OCI-LY1 (cell line): ENCODE measurements at regions not wholly inside any gene's neighbourhood (a gene's known extent, or its start where the extent isn't known, plus 50 kb on each side); places are given as distances from the start of the nearest gene placed in this dataset.

Experiments used
- H2AFZ ChIP-seq: fragments of 200-600 bp; sonication (generic), shearing (Covaris generic); 2 replicates; pipeline ENCODE4 v1.6.0; 2014; ENCODE audit warnings: antibody characterized with exemption, mild to moderate bottlenecking, low read length
- H3F3A ChIP-seq: fragments of 200-600 bp; sonication (generic), shearing (Covaris generic); 2 replicates; pipeline ENCODE4 v1.6.0; 2014; ENCODE audit warnings: mild to moderate bottlenecking, antibody characterized with exemption, low read length, moderate library complexity; ENCODE audit not compliant: insufficient read depth
- H3K27ac ChIP-seq: fragments of 200-600 bp; sonication (generic); 2 replicates; pipeline ENCODE4 v1.5.1; 2014; ENCODE audit warnings: low read length, mixed run types, mild to moderate bottlenecking, low read depth; ENCODE audit not compliant: poor library complexity, severe bottlenecking
- H3K27me3 ChIP-seq: fragments of 200-600 bp; sonication (generic); 2 replicates; pipeline ENCODE4 v1.6.0; 2014; ENCODE audit warnings: antibody characterized with exemption, mild to moderate bottlenecking, low read length, moderate library complexity; ENCODE audit not compliant: insufficient read depth
- H3K36me3 ChIP-seq: fragments of 200-600 bp; sonication (generic); 2 replicates; pipeline ENCODE4 v1.6.1; 2014; ENCODE audit warnings: mild to moderate bottlenecking, antibody characterized with exemption, low read length, moderate library complexity, mixed read lengths; ENCODE audit not compliant: insufficient read depth
- H3K4me1 ChIP-seq: fragments of 200-600 bp; sonication (generic); 2 replicates; pipeline ENCODE4 v1.5.1; 2014; ENCODE audit warnings: mild to moderate bottlenecking, low read length, moderate library complexity; ENCODE audit not compliant: insufficient read depth, severe bottlenecking
- H3K4me2 ChIP-seq: fragments of 200-600 bp; sonication (generic), shearing (Covaris generic); 2 replicates; pipeline ENCODE4 v1.6.1; 2014; ENCODE audit warnings: low read length
- H3K4me3 ChIP-seq: fragments of 200-600 bp; sonication (generic); 2 replicates; pipeline ENCODE4 v1.5.1; 2014; ENCODE audit warnings: low read length, low read depth, mild to moderate bottlenecking, mixed read lengths; ENCODE audit not compliant: poor library complexity, severe bottlenecking
- H3K79me2 ChIP-seq: fragments of 200-600 bp; shearing (Covaris generic); 2 replicates; pipeline ENCODE4 v1.6.1; 2016; ENCODE audit warnings: mixed run types, low read length, mixed read lengths; ENCODE audit not compliant: insufficient read depth
- H3K9ac ChIP-seq: fragments of 200-600 bp; sonication (generic), shearing (Covaris generic); 2 replicates; pipeline ENCODE4 v1.6.1; 2014; ENCODE audit warnings: mild to moderate bottlenecking, low read length, mixed read lengths
- H3K9me2 ChIP-seq: fragments of 200-600 bp; sonication (generic), shearing (Covaris generic); 2 replicates; pipeline ENCODE4 v1.6.1; 2014; ENCODE audit warnings: low read depth, mild to moderate bottlenecking, low read length, mixed read lengths
- H3K9me3 ChIP-seq: fragments of 200-600 bp; shearing (Covaris generic); 2 replicates; pipeline ENCODE4 v1.6.1; 2014; ENCODE audit warnings: low read length, mixed read lengths
- H4K20me1 ChIP-seq: fragments of 200-600 bp; sonication (generic), shearing (Covaris generic); 2 replicates; pipeline ENCODE4 v1.6.0; 2016; ENCODE audit warnings: mild to moderate bottlenecking, low read length; ENCODE audit not compliant: insufficient read depth
- CTCF ChIP-seq: fragments of 200-600 bp; sonication (generic), shearing (Covaris generic); IDR thresholded peaks from 2 replicates; pipeline ENCODE4 v1.5.1; 2017; ENCODE audit warnings: mild to moderate bottlenecking, antibody characterized with exemption, low read length, moderate library complexity, mixed read lengths
- EZH2 ChIP-seq: fragments of 200-600 bp; sonication (generic), shearing (Covaris generic); IDR thresholded peaks from 2 replicates; pipeline ENCODE4 v1.8.0; 2017; ENCODE audit warnings: borderline replicate concordance, mixed run types, mild to moderate bottlenecking, antibody characterized with exemption, low read length, moderate library complexity, mixed read lengths

GRCh38 chr10:21217748-21218367 lies 307.6 kb downstream of the SKIDA1 start:
- no peak overlapping the region for H3K4me3 ChIP-seq
- TF ChIP-seq EZH2 (no peak), CTCF (no peak)
- H2AFZ ChIP-seq: no peak overlapping the region
- no peaks in the 10 kb centered on the region for H3K36me3 ChIP-seq
- H3F3A ChIP-seq: no peaks in the 10 kb centered on the region
- no peaks in the 10 kb centered on the region for H3K9me2 ChIP-seq
- H3K9me3 ChIP-seq: no peaks in the 10 kb centered on the region
- no peaks in the 10 kb centered on the region for H4K20me1 ChIP-seq
- no peak overlapping the region for H3K27ac ChIP-seq
- no peak overlapping the region for H3K4me2 ChIP-seq
- no peaks in the 10 kb centered on the region for H3K4me1 ChIP-seq
- H3K27me3 ChIP-seq: 0 out of 2 replicates have a peak, but pooled peaks cover 3% of the 10 kb centered on the region
- no peak overlapping the region for H3K9ac ChIP-seq
- no peaks in the 10 kb centered on the region for H3K79me2 ChIP-seq

- Histone ChIP-seq H3K9ac (no peak overlapping the region), H3F3A (no peaks in the 10 kb centered on the region), H3K9me2 (no peaks in the 10 kb centered on the region), H3K9me3 (no peaks in the 10 kb centered on the region), H3K4me1 (no peaks in the 10 kb centered on the region), H3K4me2 (no peak overlapping the region), H3K27ac (no peak overlapping the region), H2AFZ (no peak overlapping the region), H3K4me3 (no peak overlapping the region), H3K36me3 (no peaks in the 10 kb centered on the region), H4K20me1 (no peaks in the 10 kb centered on the region), H3K27me3 (0 out of 2 replicates have a peak, but pooled peaks cover 3% of the 10 kb centered on the region), H3K79me2 (no peaks in the 10 kb centered on the region)
- TF ChIP-seq CTCF (no peak), EZH2 (no peak)
Observed at GRCh38 chr10:21217107-21217506, 308.4 kb downstream of the SKIDA1 start.

- Histone ChIP-seq H3K27me3 (0 out of 2 replicates have a peak, but pooled peaks cover 3% of the 10 kb centered on the region), H4K20me1 (no peaks in the 10 kb centered on the region), H3K79me2 (no peaks in the 10 kb centered on the region), H3K9ac (no peak overlapping the region), H3K4me3 (no peak overlapping the region), H2AFZ (no peak overlapping the region), H3K4me2 (no peak overlapping the region), H3F3A (no peaks in the 10 kb centered on the region), H3K4me1 (no peaks in the 10 kb centered on the region), H3K9me2 (no peaks in the 10 kb centered on the region), H3K9me3 (no peaks in the 10 kb centered on the region), H3K27ac (no peak overlapping the region), H3K36me3 (no peaks in the 10 kb centered on the region)
- TF ChIP-seq EZH2 (no peak), CTCF (no peak)
Observed at GRCh38 chr10:21214329-21214728, 311.2 kb downstream of the SKIDA1 start.
